H1 (cell line): ENCODE measurements at regions not wholly inside any gene's neighbourhood (a gene's known extent, or its start where the extent isn't known, plus 50 kb on each side); places are given as distances from the start of the nearest gene placed in this dataset.

Source experiments
- CTCF ChIA-PET: fragments of 300-600 bp; sonication (Branson Sonifier 250); formaldehyde crosslinking; loops from one replicate; lab custom pipeline; 2021; ENCODE audit not compliant: partially characterized antibody; lab: Charles Lee
- POLR2A ChIA-PET: fragments of 300-600 bp; sonication (Branson Sonifier 250); formaldehyde crosslinking; loops from one replicate; lab custom pipeline; 2021; ENCODE audit warnings: inconsistent platforms; ENCODE audit not compliant: partially characterized antibody; lab: Charles Lee
- DNase-seq, 2 experiments: peaks; one replicate each; pipeline versions ENCODE4 v3.0.0 to v3.0.0-alpha.2; 2010 to 2022; ENCODE audit warnings: low spot score in 2 of 2, low read depth in 1 of 2, mixed read lengths in 1 of 2
- FAIRE-seq: peaks from 2 replicates; lab custom pipeline; 2011; peaks lifted over from hg19 to GRCh38; lab: Jason Lieb, UNC
- H2AFZ ChIP-seq: 2 replicates; pipeline ENCODE4 v1.8.1; 2012; ENCODE audit warnings: low read length, inconsistent platforms
- H2AK5ac ChIP-seq: 2 replicates; pipeline ENCODE4 v1.6.1; 2013; ENCODE audit warnings: low read depth, low read length
- H2BK120ac ChIP-seq: replicated peaks from 2 replicates; pipeline ENCODE3; 2013; ENCODE audit warnings: low read depth, low read length, inconsistent platforms
- H2BK12ac ChIP-seq: 2 replicates; pipeline ENCODE4 v1.6.1; 2013; ENCODE audit warnings: low read depth, low read length
- H2BK15ac ChIP-seq: 2 replicates; pipeline ENCODE4 v1.6.1; 2013; ENCODE audit warnings: low read length
- H2BK20ac ChIP-seq: 2 replicates; pipeline ENCODE4 v1.6.1; 2013; ENCODE audit warnings: low read length
- H2BK5ac ChIP-seq: 2 replicates; pipeline ENCODE4 v1.6.1; 2013; ENCODE audit warnings: low read depth, low read length
- H3K14ac ChIP-seq: 2 replicates; pipeline ENCODE4 v1.6.1; 2013; ENCODE audit warnings: inconsistent platforms; ENCODE audit not compliant: insufficient read length
- H3K18ac ChIP-seq: 2 replicates; pipeline ENCODE4 v1.6.1; 2013; ENCODE audit warnings: low read length; ENCODE audit errors: extremely low read depth
- H3K23ac ChIP-seq: 2 replicates; pipeline ENCODE4 v1.6.1; 2013; ENCODE audit warnings: inconsistent platforms; ENCODE audit not compliant: insufficient read length
- H3K23me2 ChIP-seq: 2 replicates; pipeline ENCODE4 v1.6.1; 2013; ENCODE audit warnings: low read depth, low read length
- H3K27ac ChIP-seq: 2 replicates; pipeline ENCODE4 v1.6.1; 2011; ENCODE audit warnings: low read depth, low read length, inconsistent platforms
- H3K27me3 ChIP-seq, 4 experiments: replicated peaks in 1 of 4; 1 replicate in 1 of 4; 2 replicates in 3 of 4; pipeline versions ENCODE4 v1.6.1 to v1.8.1; 2011 to 2013; ENCODE audit warnings: low read length in 3 of 4, mild to moderate bottlenecking in 3 of 4, inconsistent platforms in 2 of 4, mixed read lengths in 2 of 4, moderate library complexity in 1 of 4; ENCODE audit not compliant: control insufficient read depth in 3 of 4, insufficient read depth in 3 of 4; ENCODE audit errors: extremely low read depth in 1 of 4
- H3K36me3 ChIP-seq, 4 experiments: 2 replicates each; pipeline versions ENCODE4 v1.6.1 to v1.8.1; 2011 to 2013; ENCODE audit warnings: mild to moderate bottlenecking in 4 of 4, low read length in 3 of 4, moderate library complexity in 2 of 4, control low read depth in 1 of 4, inconsistent platforms in 1 of 4; ENCODE audit not compliant: insufficient read depth in 4 of 4, control insufficient read depth in 2 of 4
- H3K4ac ChIP-seq: replicated peaks from 2 replicates; pipeline ENCODE3; 2013; ENCODE audit warnings: low read length, low read depth, mixed read lengths, inconsistent platforms; ENCODE audit not compliant: insufficient read length
- H3K4me1 ChIP-seq, 4 experiments: replicated peaks in 1 of 4; 1 replicate in 1 of 4; 2 replicates in 3 of 4; pipeline versions ENCODE4 v1.6.1 to v1.8.1; 2011 to 2013; ENCODE audit warnings: low read length in 3 of 4, inconsistent platforms in 2 of 4, mixed read lengths in 1 of 4; ENCODE audit not compliant: insufficient read depth in 4 of 4, control insufficient read depth in 3 of 4
- H3K4me2 ChIP-seq, 2 experiments: 2 replicates each; pipeline versions ENCODE4 v1.6.1 to v1.8.1; 2011 to 2013; ENCODE audit warnings: low read depth in 2 of 2, low read length in 2 of 2, control low read depth in 1 of 2, inconsistent platforms in 1 of 2, mild to moderate bottlenecking in 1 of 2; ENCODE audit not compliant: insufficient read depth in 1 of 2
- H3K4me3 ChIP-seq, 4 experiments: fragments of 200-600, 300-600 bp in 1 of 4; sonication (generic), shearing (Covaris generic), sonication (Bioruptor Twin) in 1 of 4; 2 replicates each; pipeline versions ENCODE4 v1.5.1 to v1.8.1; 2011 to 2016; ENCODE audit warnings: low read length in 4 of 4, low read depth in 3 of 4, control low read depth in 2 of 4, inconsistent platforms in 2 of 4, mild to moderate bottlenecking in 2 of 4, mixed read lengths in 1 of 4, moderate library complexity in 1 of 4; ENCODE audit not compliant: insufficient read depth in 2 of 4; ENCODE audit errors: extremely low read depth in 1 of 4
- H3K56ac ChIP-seq: replicated peaks from 2 replicates; pipeline ENCODE3; 2013; ENCODE audit warnings: low read depth, mild to moderate bottlenecking, mixed read lengths, low read length, inconsistent platforms; ENCODE audit not compliant: insufficient read length
- H3K79me1 ChIP-seq: 2 replicates; pipeline ENCODE4 v1.6.1; 2013; ENCODE audit warnings: low read depth, low read length, control low read depth
- H3K79me2 ChIP-seq, 2 experiments: 2 replicates each; pipeline versions ENCODE4 v1.6.1 to v1.8.1; 2012 to 2013; ENCODE audit warnings: low read length in 2 of 2, mild to moderate bottlenecking in 2 of 2, inconsistent platforms in 1 of 2; ENCODE audit not compliant: insufficient read depth in 2 of 2, control insufficient read depth in 1 of 2
- H3K9ac ChIP-seq, 4 experiments: replicated peaks in 1 of 4; 1 replicate in 1 of 4; 2 replicates in 3 of 4; pipeline versions ENCODE4 v1.6.1 to v1.8.1; 2011 to 2013; ENCODE audit warnings: low read depth in 3 of 4, low read length in 3 of 4, control low read depth in 2 of 4, mild to moderate bottlenecking in 2 of 4, moderate library complexity in 2 of 4, inconsistent platforms in 1 of 4; ENCODE audit errors: extremely low read depth in 1 of 4
- H3K9me3 ChIP-seq, 2 experiments: 2 replicates each; pipeline versions ENCODE4 v1.6.1 to v1.8.1; 2012 to 2013; ENCODE audit warnings: mild to moderate bottlenecking in 2 of 2, moderate library complexity in 2 of 2, control low read depth in 1 of 2, inconsistent platforms in 1 of 2, low read depth in 1 of 2, low read length in 1 of 2, mixed read lengths in 1 of 2; ENCODE audit not compliant: insufficient read depth in 2 of 2
- H4K20me1 ChIP-seq, 2 experiments: replicated peaks in 1 of 2; 2 replicates each; pipeline versions ENCODE3 to v1.8.1; 2011 to 2013; ENCODE audit warnings: inconsistent platforms in 2 of 2, low read length in 2 of 2, mild to moderate bottlenecking in 1 of 2; ENCODE audit not compliant: insufficient read depth in 2 of 2, control insufficient read depth in 1 of 2
- H4K5ac ChIP-seq: 2 replicates; pipeline ENCODE4 v1.6.1; 2013; ENCODE audit warnings: low read length, low read depth, mixed read lengths, inconsistent platforms; ENCODE audit not compliant: insufficient read length
- H4K8ac ChIP-seq: 2 replicates; pipeline ENCODE4 v1.8.0; 2013; ENCODE audit warnings: mild to moderate bottlenecking, moderate library complexity, low read length, inconsistent platforms; ENCODE audit not compliant: insufficient read depth; ENCODE audit errors: extremely low read depth
- H4K91ac ChIP-seq: replicated peaks from 2 replicates; pipeline ENCODE3; 2013; ENCODE audit warnings: low read length, mixed read lengths, inconsistent platforms; ENCODE audit not compliant: insufficient read length
- BRCA1 ChIP-seq: IDR thresholded peaks from 2 replicates; pipeline ENCODE4 v1.6.1; 2012; ENCODE audit warnings: low read depth, low read length, improper control_type of control experiment
- CREB1 ChIP-seq: IDR thresholded peaks from 2 replicates; pipeline ENCODE4 v1.6.1; 2012; ENCODE audit warnings: inconsistent platforms
- GTF2F1 ChIP-seq: IDR thresholded peaks from 2 replicates; pipeline ENCODE4 v1.6.1; 2012; ENCODE audit warnings: low read depth, low read length, improper control_type of control experiment, borderline replicate concordance
- HDAC2 ChIP-seq, 2 experiments: fragments of 300-600 bp in 1 of 2; sonication (generic) in 1 of 2; IDR thresholded peaks; 2 replicates each; pipeline ENCODE4 v1.6.1; 2011 to 2012; ENCODE audit warnings: low read depth in 2 of 2, low read length in 2 of 2, mild to moderate bottlenecking in 2 of 2, moderate library complexity in 2 of 2, borderline replicate concordance in 1 of 2, inconsistent platforms in 1 of 2
- POLR2AphosphoS5 ChIP-seq: IDR thresholded peaks from 2 replicates; pipeline ENCODE4 v1.6.1; 2011; ENCODE audit warnings: low read depth, low read length
- RAD21 ChIP-seq, 2 experiments: IDR thresholded peaks in 1 of 2; conservative IDR thresholded peaks in 1 of 2; 2 replicates each; pipeline ENCODE4 v1.6.1; 2011; ENCODE audit warnings: low read depth in 2 of 2, low read length in 2 of 2, improper control_type of control experiment in 1 of 2, inconsistent platforms in 1 of 2, mild to moderate bottlenecking in 1 of 2, moderate library complexity in 1 of 2
- RFX5 ChIP-seq: IDR thresholded peaks from 2 replicates; pipeline ENCODE4 v1.6.1; 2011; ENCODE audit warnings: low read depth, low read length, improper control_type of control experiment, borderline replicate concordance
- SIX5 ChIP-seq: IDR thresholded peaks from 2 replicates; pipeline ENCODE4 v1.6.1; 2011; ENCODE audit warnings: mild to moderate bottlenecking, low read depth, low read length
- TBP ChIP-seq: IDR thresholded peaks from 2 replicates; pipeline ENCODE4 v1.6.1; 2011; ENCODE audit warnings: low read depth, low read length, improper control_type of control experiment
- WGBS, 2 experiments: shearing (Covaris generic) in 1 of 2; methylation state at CpG; one replicate each; pipeline versions ENCODE4 v1.1.6 to v1.1.7; 2013 to 2015; ENCODE audit warnings: low lambda C conversion rate in 2 of 2, mixed read lengths in 2 of 2, inconsistent platforms in 1 of 2, low coverage in 1 of 2, missing lambda C conversion rate in 1 of 2; ENCODE audit not compliant: insufficient replicate concordance in 2 of 2, insufficient coverage in 1 of 2, insufficient read length in 1 of 2; ENCODE audit errors: extremely low coverage in 1 of 2, missing lambda C conversion rate in 1 of 2; 5-methylcytosine and 5-hydroxymethylcytosine counted together
- TF ChIP-seq, protein P1 (sequence below), 3 experiments: IDR thresholded peaks; 1 replicate in 2 of 3; 2 replicates in 1 of 3; pipeline versions ENCODE4 v1.5.1 to v1.6.1; 2011; ENCODE audit warnings: low read length in 3 of 3, mild to moderate bottlenecking in 3 of 3, inconsistent platforms in 2 of 3, low read depth in 1 of 3, moderate library complexity in 1 of 3; ENCODE audit not compliant: insufficient read depth in 1 of 3; ENCODE audit errors: control extremely low read depth in 1 of 3

DNA sequence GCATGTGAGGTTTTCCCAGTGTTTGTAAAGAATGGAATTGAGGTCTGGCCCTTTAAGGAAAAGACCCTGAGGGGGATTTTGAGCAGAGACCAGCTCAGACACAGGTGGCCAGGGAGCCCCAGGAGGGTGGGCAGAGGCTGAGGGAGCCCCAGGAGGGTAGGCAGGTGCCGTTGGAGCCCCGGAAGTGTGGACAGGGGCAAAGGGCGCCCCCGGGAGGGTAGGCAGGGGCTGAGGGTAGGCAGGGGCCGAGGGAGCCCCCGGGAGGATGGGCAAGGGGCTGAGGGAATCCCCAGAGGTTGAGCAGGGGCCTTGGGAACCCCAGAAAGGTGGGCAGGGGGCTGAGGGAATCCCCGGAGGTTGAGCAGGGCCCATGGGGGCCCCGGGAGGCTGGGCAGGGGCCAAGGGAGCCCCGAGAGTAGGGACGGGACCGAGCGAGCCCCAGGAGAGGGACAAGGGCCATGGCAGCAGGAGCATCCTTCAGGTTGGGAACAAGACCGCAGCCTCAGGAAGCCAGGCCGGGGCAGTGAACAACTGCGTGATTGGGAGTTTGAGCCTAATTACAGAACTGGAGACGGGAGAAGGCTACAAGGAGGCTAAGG lies 292.0 kb downstream of the BRD1 start:
- POLR2A ChIA-PET = interaction anchor here (1.0 to 2.0 kb wide), 4 partner anchors 13 to 162 kb away, joined by 3 to 6 read pairs (median 4); no protein-coding TSS in a partner anchor
- H2BK5ac ChIP-seq = peak overlapping the region; percentile 88; the same call in 1 of the 2 replicates
- H3K4me3 ChIP-seq = peak overlapping the region in 1 of 4 experiments; percentile 45; a peak in 1 of 8 replicates
- H2BK15ac ChIP-seq = no peak overlapping the region
- H4K91ac ChIP-seq = peak overlapping the region; percentile 38
- H3K9me3 ChIP-seq = no peaks in the 10 kb centered on the region
- H3K14ac ChIP-seq = no peak overlapping the region
- peak overlapping the region; percentile 81; the same call in 1 of the 2 replicates for H4K8ac ChIP-seq
- H3K27ac ChIP-seq = peak overlapping the region; percentile 87
- DNase-seq (no peak), FAIRE-seq (no peak)
- no peaks in the 10 kb centered on the region for H3K79me2 ChIP-seq
- CTCF ChIA-PET = interaction anchor here (0.8 to 1.8 kb wide), 4 partner anchors 12 to 21 kb away, joined by 3 to 5 read pairs (median 4); no protein-coding TSS in a partner anchor
- 0 out of 2 replicates have a peak overlapping the region, but pooled peaks have one; percentile 82 for H2AK5ac ChIP-seq
- peak overlapping the region; percentile 77 for H4K5ac ChIP-seq
- H3K4ac ChIP-seq = peak overlapping the region; percentile 17
- no peaks in the 10 kb centered on the region for H3K23me2 ChIP-seq
- H3K36me3 ChIP-seq = no peaks in the 10 kb centered on the region
- no peaks in the 10 kb centered on the region for H4K20me1 ChIP-seq
- peak overlapping the region; percentile 97 for H3K18ac ChIP-seq
- H3K4me2 ChIP-seq = peak overlapping the region; percentile 60 to 63; a peak in 3 of 4 replicates
- no peaks in the 10 kb centered on the region for H3K27me3 ChIP-seq
- H3K9ac ChIP-seq = peak overlapping the region in 1 of 4 experiments; percentile 57; a peak in 2 of 7 replicates
- H3K23ac ChIP-seq = no peak overlapping the region
- WGBS, 2 experiments = 78% methylated on average over 10 of the region's 16 CpGs; no CpG with 5 or more reads in 1 of the 2 experiments
- H3K4me1 ChIP-seq = peaks cover 7 to 28% (median 13%) of the 10 kb centered on the region in 4 experiments
- H2BK12ac ChIP-seq = peak overlapping the region; percentile 77
- H3K79me1 ChIP-seq = no peaks in the 10 kb centered on the region
- no peak overlapping the region for H2AFZ ChIP-seq
- peak overlapping the region; percentile 82; the same call in 1 of the 2 replicates for H2BK20ac ChIP-seq
- H3K56ac ChIP-seq = no peak overlapping the region
- peak overlapping the region; percentile 91 for H2BK120ac ChIP-seq
- no peak for TF ChIP-seq POLR2AphosphoS5
- TF ChIP-seq, protein P1, sequence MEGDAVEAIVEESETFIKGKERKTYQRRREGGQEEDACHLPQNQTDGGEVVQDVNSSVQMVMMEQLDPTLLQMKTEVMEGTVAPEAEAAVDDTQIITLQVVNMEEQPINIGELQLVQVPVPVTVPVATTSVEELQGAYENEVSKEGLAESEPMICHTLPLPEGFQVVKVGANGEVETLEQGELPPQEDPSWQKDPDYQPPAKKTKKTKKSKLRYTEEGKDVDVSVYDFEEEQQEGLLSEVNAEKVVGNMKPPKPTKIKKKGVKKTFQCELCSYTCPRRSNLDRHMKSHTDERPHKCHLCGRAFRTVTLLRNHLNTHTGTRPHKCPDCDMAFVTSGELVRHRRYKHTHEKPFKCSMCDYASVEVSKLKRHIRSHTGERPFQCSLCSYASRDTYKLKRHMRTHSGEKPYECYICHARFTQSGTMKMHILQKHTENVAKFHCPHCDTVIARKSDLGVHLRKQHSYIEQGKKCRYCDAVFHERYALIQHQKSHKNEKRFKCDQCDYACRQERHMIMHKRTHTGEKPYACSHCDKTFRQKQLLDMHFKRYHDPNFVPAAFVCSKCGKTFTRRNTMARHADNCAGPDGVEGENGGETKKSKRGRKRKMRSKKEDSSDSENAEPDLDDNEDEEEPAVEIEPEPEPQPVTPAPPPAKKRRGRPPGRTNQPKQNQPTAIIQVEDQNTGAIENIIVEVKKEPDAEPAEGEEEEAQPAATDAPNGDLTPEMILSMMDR (IDR thresholded peaks at IDR 0.05; ENCODE audit: control extremely low read depth in 1 of 3, insufficient read depth in 1 of 3, low read depth in 1 of 3, low read length in 3 of 3) = no peak
- TF ChIP-seq CREB1 = no peak
- no peak for TF ChIP-seq RFX5
- no peak for TF ChIP-seq RAD21 (IDR thresholded peaks at IDR 0.05 in 1 of 2, conservative IDR thresholded peaks at IDR 0.05 in 1 of 2; ENCODE audit: low read depth in 2 of 2, low read length in 2 of 2)
- no peak for TF ChIP-seq GTF2F1
- no peak for TF ChIP-seq BRCA1
- no peak for TF ChIP-seq HDAC2 (IDR thresholded peaks at IDR 0.05; ENCODE audit: borderline replicate concordance in 1 of 2, low read depth in 2 of 2, low read length in 2 of 2)
- no peak for TF ChIP-seq TBP
- TF ChIP-seq SIX5 = no peak
